ENCODE measurements at regions not wholly inside any gene's neighbourhood (a gene's known extent, or its start where the extent isn't known, plus 50 kb on each side); places are given as distances from the start of the nearest gene placed in this dataset.

DNA sequence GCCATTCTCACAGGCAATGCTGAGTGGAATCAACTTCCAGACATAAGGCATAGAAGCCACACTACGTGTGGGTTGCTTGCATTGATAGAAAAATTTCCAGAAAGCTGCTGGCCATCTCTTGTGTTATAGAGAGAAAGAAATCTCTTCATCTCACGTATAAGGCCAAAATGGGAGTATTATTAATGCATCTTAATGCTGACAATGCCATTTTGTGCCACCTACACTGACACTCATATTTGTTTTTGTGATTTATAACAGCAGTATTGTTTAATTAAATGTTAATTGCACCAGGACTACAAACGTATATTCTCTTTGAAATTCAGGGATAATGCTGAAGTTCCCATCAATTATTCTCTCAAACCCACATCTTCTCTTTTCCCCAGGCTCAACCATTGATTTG is 56.1 kb upstream of the TMEM132D start:
- no peak overlapping the region for H3K4me2 ChIP-seq (ENCODE audit: low read length)
- no peak overlapping the region for H2AFZ ChIP-seq (ENCODE audit: low read depth, low read length)
- H4K20me1 ChIP-seq (ENCODE audit: insufficient read depth, low read length), result no peaks in the 10 kb centered on the region
- H3K4me1 ChIP-seq (ENCODE audit: low read length), result no peaks in the 10 kb centered on the region
- H3K27me3 ChIP-seq (ENCODE audit: low read depth, low read length), result no peaks in the 10 kb centered on the region
- H3K9me3 ChIP-seq (ENCODE audit: insufficient read depth, low read length), result no peaks in the 10 kb centered on the region
- H3K27ac ChIP-seq (ENCODE audit: low read length), result no peak overlapping the region
- no peak overlapping the region for H3K9ac ChIP-seq (ENCODE audit: low read length)
- no peak overlapping the region for H3K4me3 ChIP-seq (ENCODE audit: low read length)
- TF ChIP-seq EZH2phosphoT487 (IDR thresholded peaks at IDR 0.05; ENCODE audit: low read depth), result no peak
- TF ChIP-seq, protein P1, sequence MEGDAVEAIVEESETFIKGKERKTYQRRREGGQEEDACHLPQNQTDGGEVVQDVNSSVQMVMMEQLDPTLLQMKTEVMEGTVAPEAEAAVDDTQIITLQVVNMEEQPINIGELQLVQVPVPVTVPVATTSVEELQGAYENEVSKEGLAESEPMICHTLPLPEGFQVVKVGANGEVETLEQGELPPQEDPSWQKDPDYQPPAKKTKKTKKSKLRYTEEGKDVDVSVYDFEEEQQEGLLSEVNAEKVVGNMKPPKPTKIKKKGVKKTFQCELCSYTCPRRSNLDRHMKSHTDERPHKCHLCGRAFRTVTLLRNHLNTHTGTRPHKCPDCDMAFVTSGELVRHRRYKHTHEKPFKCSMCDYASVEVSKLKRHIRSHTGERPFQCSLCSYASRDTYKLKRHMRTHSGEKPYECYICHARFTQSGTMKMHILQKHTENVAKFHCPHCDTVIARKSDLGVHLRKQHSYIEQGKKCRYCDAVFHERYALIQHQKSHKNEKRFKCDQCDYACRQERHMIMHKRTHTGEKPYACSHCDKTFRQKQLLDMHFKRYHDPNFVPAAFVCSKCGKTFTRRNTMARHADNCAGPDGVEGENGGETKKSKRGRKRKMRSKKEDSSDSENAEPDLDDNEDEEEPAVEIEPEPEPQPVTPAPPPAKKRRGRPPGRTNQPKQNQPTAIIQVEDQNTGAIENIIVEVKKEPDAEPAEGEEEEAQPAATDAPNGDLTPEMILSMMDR (IDR thresholded peaks at IDR 0.05; ENCODE audit: low read depth, low read length), result no peak
- H3K36me3 ChIP-seq (replicated peaks; ENCODE audit: low read depth, low read length), result no peaks in the 10 kb centered on the region
- H3K79me2 ChIP-seq (ENCODE audit: low read length), result no peaks in the 10 kb centered on the region

DNA sequence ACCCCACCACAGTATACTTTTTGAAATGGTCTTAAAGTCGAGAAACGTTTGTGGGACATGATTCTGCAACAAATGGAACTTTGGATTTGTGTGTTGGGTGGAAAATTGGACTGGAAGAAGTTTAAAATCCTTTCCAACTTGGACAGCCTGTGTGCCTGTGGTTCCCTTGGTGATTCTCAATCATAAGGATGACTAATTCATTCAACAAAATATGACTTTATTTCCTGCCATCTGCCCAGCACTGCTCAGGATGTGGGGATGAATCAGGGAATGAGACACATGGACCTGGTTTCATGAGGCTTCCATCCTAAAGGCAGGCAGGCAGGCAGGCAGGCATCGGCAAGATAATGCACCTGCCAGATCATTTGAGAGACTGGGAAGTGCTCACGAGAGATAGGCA is 57.3 kb upstream of the TMEM132D start:
- H3K4me2 ChIP-seq (ENCODE audit: low read length), result no peak overlapping the region
- H3K27me3 ChIP-seq (ENCODE audit: low read depth, low read length), result no peaks in the 10 kb centered on the region
- H3K4me1 ChIP-seq (ENCODE audit: low read length), result no peaks in the 10 kb centered on the region
- no peaks in the 10 kb centered on the region for H3K36me3 ChIP-seq (replicated peaks; ENCODE audit: low read depth, low read length)
- no peaks in the 10 kb centered on the region for H4K20me1 ChIP-seq (ENCODE audit: insufficient read depth, low read length)
- H3K27ac ChIP-seq (ENCODE audit: low read length), result no peak overlapping the region
- H3K9ac ChIP-seq (ENCODE audit: low read length), result no peak overlapping the region
- TF ChIP-seq EZH2phosphoT487 (IDR thresholded peaks at IDR 0.05; ENCODE audit: low read depth), result no peak
- TF ChIP-seq, protein P1 (IDR thresholded peaks at IDR 0.05; ENCODE audit: low read depth, low read length), result no peak
- no peak overlapping the region for H3K4me3 ChIP-seq (ENCODE audit: low read length)
- no peaks in the 10 kb centered on the region for H3K79me2 ChIP-seq (ENCODE audit: low read length)
- H2AFZ ChIP-seq (ENCODE audit: low read depth, low read length), result no peak overlapping the region
- no peaks in the 10 kb centered on the region for H3K9me3 ChIP-seq (ENCODE audit: insufficient read depth, low read length)

DNA sequence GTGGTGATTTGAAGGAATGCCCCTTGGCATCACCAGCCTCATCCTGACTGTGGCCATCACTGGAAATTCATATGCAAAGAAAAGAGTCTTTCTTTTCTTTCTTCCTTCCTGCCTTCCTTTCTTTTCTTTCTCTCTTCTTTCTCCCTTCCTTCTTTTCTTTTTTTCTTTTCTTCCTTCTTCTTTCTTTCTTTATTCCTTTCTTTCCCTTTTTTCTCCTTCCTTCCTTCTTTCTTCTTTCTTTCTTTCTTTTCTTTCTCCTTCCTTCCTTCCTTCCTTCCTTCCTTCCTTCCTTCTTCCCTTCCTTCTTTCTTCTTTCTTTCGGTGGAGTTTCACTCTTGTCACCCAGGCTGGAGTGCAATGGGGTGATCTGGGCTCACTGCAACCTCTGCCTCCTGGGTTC is 58.0 kb upstream of the TMEM132D start:
- no peak overlapping the region for H3K4me3 ChIP-seq (ENCODE audit: low read length)

DNA sequence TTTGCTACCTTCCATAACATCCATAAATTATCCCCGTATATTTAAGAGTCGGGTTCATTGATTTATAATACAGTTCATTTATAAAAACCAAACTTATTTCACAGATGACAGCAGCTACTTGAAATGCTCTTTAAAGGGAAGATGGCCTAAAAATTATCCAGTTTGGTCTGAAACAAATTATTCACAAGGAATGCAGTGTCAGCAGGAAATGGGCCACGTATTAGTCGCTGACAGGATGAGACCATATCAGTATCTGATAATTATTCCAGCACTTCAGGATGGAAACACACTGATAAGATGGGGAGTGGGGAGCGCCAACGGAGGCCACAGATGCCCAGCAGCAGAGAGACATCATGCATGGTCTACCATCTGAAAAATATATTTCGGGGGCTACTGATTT is 60.5 kb upstream of the TMEM132D start:
- no peaks in the 10 kb centered on the region for H3K9me3 ChIP-seq (ENCODE audit: insufficient read depth, low read length)
- no peak overlapping the region for H3K4me3 ChIP-seq (ENCODE audit: low read length)
- no peak overlapping the region for H2AFZ ChIP-seq (ENCODE audit: low read depth, low read length)
- no peaks in the 10 kb centered on the region for H4K20me1 ChIP-seq (ENCODE audit: insufficient read depth, low read length)
- H3K79me2 ChIP-seq (ENCODE audit: low read length), result no peaks in the 10 kb centered on the region
- no peak overlapping the region for H3K27ac ChIP-seq (ENCODE audit: low read length)
- H3K27me3 ChIP-seq (ENCODE audit: low read depth, low read length), result no peaks in the 10 kb centered on the region
- no peak overlapping the region for H3K9ac ChIP-seq (ENCODE audit: low read length)
- TF ChIP-seq EZH2phosphoT487 (IDR thresholded peaks at IDR 0.05; ENCODE audit: low read depth), result no peak
- TF ChIP-seq, protein P1 (IDR thresholded peaks at IDR 0.05; ENCODE audit: low read depth, low read length), result no peak
- H3K4me2 ChIP-seq (ENCODE audit: low read length), result no peak overlapping the region
- no peaks in the 10 kb centered on the region for H3K4me1 ChIP-seq (ENCODE audit: low read length)
- H3K36me3 ChIP-seq (replicated peaks; ENCODE audit: low read depth, low read length), result no peaks in the 10 kb centered on the region

More for the DNA sequence above, 58.0 kb upstream of the TMEM132D start:
- no peaks in the 10 kb centered on the region for H3K27me3 ChIP-seq (ENCODE audit: low read depth, low read length)
- no peaks in the 10 kb centered on the region for H3K79me2 ChIP-seq (ENCODE audit: low read length)
- no peak overlapping the region for H3K4me2 ChIP-seq (ENCODE audit: low read length)
- TF ChIP-seq, protein P1 (IDR thresholded peaks at IDR 0.05; ENCODE audit: low read depth, low read length), result no peak
- TF ChIP-seq EZH2phosphoT487 (IDR thresholded peaks at IDR 0.05; ENCODE audit: low read depth), result no peak
- no peak overlapping the region for H3K27ac ChIP-seq (ENCODE audit: low read length)
- no peak overlapping the region for H3K9ac ChIP-seq (ENCODE audit: low read length)
- H4K20me1 ChIP-seq (ENCODE audit: insufficient read depth, low read length), result no peaks in the 10 kb centered on the region
- no peak overlapping the region for H2AFZ ChIP-seq (ENCODE audit: low read depth, low read length)
- H3K4me1 ChIP-seq (ENCODE audit: low read length), result no peaks in the 10 kb centered on the region
- H3K36me3 ChIP-seq (replicated peaks; ENCODE audit: low read depth, low read length), result no peaks in the 10 kb centered on the region
- H3K9me3 ChIP-seq (ENCODE audit: insufficient read depth, low read length), result no peaks in the 10 kb centered on the region
